ENCODE measurements at regions not wholly inside any gene's neighbourhood (a gene's known extent, or its start where the extent isn't known, plus 50 kb on each side); places are given as distances from the start of the nearest gene placed in this dataset.

GRCh38 chrX:74242484-74243138 is 61.4 kb upstream of the ZCCHC13 start:
- no peaks in the 10 kb centered on the region for H3K9me3 ChIP-seq (ENCODE audit: control insufficient read depth in 1 of 2, insufficient read depth in 1 of 2, low read depth in 1 of 2, low read length in 2 of 2)
- no TSS peak for BruUV-seq (replicated peaks)
- RAD21 ChIA-PET (ENCODE audit: low non-redundant PET in 1 of 2, low total read pairs in 2 of 2, uncharacterized antibody in 2 of 2, unreplicated experiment in 2 of 2) = interaction anchor here in 1 of 2 experiments (0.8 kb wide), 1 partner anchor 16 kb away, joined by 3 read pairs; no protein-coding TSS in a partner anchor
- DNase-seq (ENCODE audit: low read depth, low spot score) = no peak
- no peaks in the 10 kb centered on the region for H3K9me2 ChIP-seq (ENCODE audit: insufficient read depth)
- H4K20me1 ChIP-seq (ENCODE audit: insufficient read depth) = no peaks in the 10 kb centered on the region
- TF ChIP-seq EZH2 (IDR thresholded peaks at IDR 0.05) (no peak), SP1 (IDR thresholded peaks at IDR 0.05; ENCODE audit: low read depth) (0 out of 2 replicates have a peak, but pooled peaks have one; percentile 26)
- POLR2A ChIA-PET = no interaction called here
- H3K79me2 ChIP-seq (ENCODE audit: insufficient read depth, low read length) = 0 out of 2 replicates have a peak, but pooled peaks cover 4% of the 10 kb centered on the region
- H3K36me3 ChIP-seq (ENCODE audit: control insufficient read depth in 1 of 2, insufficient read depth in 2 of 2, low read length in 2 of 2) = peaks cover 0 to 5% of the 10 kb centered on the region in 2 experiments; a peak in 1 of 4 replicates
- peak overlapping the region; percentile 18; the same call in 1 of the 2 replicates for H3K9ac ChIP-seq (ENCODE audit: low read length)
- intact Hi-C loops (cut with micrococcal nuclease) = loop anchor here (10.0 kb wide), 1 partner anchor 102 kb away; no protein-coding TSS in a partner anchor
- H3K4me2 ChIP-seq (ENCODE audit: low read length) = peak overlapping the region; percentile 50
- peaks cover 21 to 39% of the 10 kb centered on the region in 2 experiments for H3K4me1 ChIP-seq (ENCODE audit: control insufficient read depth in 1 of 2, insufficient read depth in 2 of 2, low read length in 2 of 2)
- ATAC-seq = peak; percentile 83
- H3K27me3 ChIP-seq (ENCODE audit: insufficient read depth, low read length) = no peaks in the 10 kb centered on the region
- CTCF ChIA-PET = no interaction called here
- H3K4me3 ChIP-seq (replicated peaks in 1 of 2; ENCODE audit: low read depth in 1 of 2, low read length in 2 of 2) = no peak overlapping the region; a peak in 1 of 4 replicates
- peak overlapping the region; percentile 64 for H3K27ac ChIP-seq (ENCODE audit: low read depth, low read length)
- no peak overlapping the region for H2AFZ ChIP-seq (ENCODE audit: low read depth, low read length, poor library complexity, severe bottlenecking)

- H3K27ac ChIP-seq (ENCODE audit: low read depth, low read length) = peak overlapping the region; percentile 64
- intact Hi-C loops (cut with micrococcal nuclease) = loop anchor here (10.0 kb wide), 1 partner anchor 103 kb away; no protein-coding TSS in a partner anchor
- H3K9me2 ChIP-seq (ENCODE audit: insufficient read depth) = no peaks in the 10 kb centered on the region
- H3K36me3 ChIP-seq (ENCODE audit: control insufficient read depth in 1 of 2, insufficient read depth in 2 of 2, low read length in 2 of 2) = peaks cover 0 to 5% of the 10 kb centered on the region in 2 experiments; a peak in 1 of 4 replicates
- BruUV-seq (replicated peaks) = no TSS peak
- ATAC-seq (peak; percentile 75), DNase-seq (ENCODE audit: low read depth, low spot score) (no peak)
- ChIA-PET CTCF (no interaction called here), RAD21 (ENCODE audit: low non-redundant PET in 1 of 2, low total read pairs in 2 of 2, uncharacterized antibody in 2 of 2, unreplicated experiment in 2 of 2) (no interaction called here), POLR2A (no interaction called here)
- no peak for TF ChIP-seq ZNF274 (IDR thresholded peaks at IDR 0.05; ENCODE audit: low read depth, low read length)
- TF ChIP-seq, protein P1, sequence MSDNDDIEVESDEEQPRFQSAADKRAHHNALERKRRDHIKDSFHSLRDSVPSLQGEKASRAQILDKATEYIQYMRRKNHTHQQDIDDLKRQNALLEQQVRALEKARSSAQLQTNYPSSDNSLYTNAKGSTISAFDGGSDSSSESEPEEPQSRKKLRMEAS (IDR thresholded peaks at IDR 0.05) = no peak
- peak; percentile 37; the same call in 1 of the 2 replicates for TF ChIP-seq CEBPB (IDR thresholded peaks at IDR 0.05; ENCODE audit: low read depth)
- TF ChIP-seq FOSL1 (IDR thresholded peaks at IDR 0.05; ENCODE audit: low read depth) = 0 out of 2 replicates have a peak, but pooled peaks have one; percentile 13
- TF ChIP-seq SP1 (IDR thresholded peaks at IDR 0.05; ENCODE audit: low read depth) = peak; percentile 44; the same call in 1 of the 2 replicates
- TF ChIP-seq POLR2A (IDR thresholded peaks at IDR 0.05; ENCODE audit: borderline replicate concordance, extremely low read depth, insufficient read depth, insufficient read length) = no peak
- TF ChIP-seq SIN3A (IDR thresholded peaks at IDR 0.05; ENCODE audit: low read depth) = peak; percentile 40; the same call in 1 of the 2 replicates
- TF ChIP-seq JUND (IDR thresholded peaks at IDR 0.05) = peak; percentile 23; the same call in 1 of the 2 replicates
- no peak for TF ChIP-seq TCF7L2 (IDR thresholded peaks at IDR 0.05; ENCODE audit: borderline replicate concordance, extremely low read depth, insufficient read depth, insufficient read length)
- no peak for TF ChIP-seq ZBTB33 (IDR thresholded peaks at IDR 0.05; ENCODE audit: extremely low read depth, insufficient replicate concordance, low read length)
- no peaks in the 10 kb centered on the region for H3K27me3 ChIP-seq (ENCODE audit: insufficient read depth, low read length)
- H3K4me2 ChIP-seq (ENCODE audit: low read length) = peak overlapping the region; percentile 50
- H3K9me3 ChIP-seq (ENCODE audit: control insufficient read depth in 1 of 2, insufficient read depth in 1 of 2, low read depth in 1 of 2, low read length in 2 of 2) = no peaks in the 10 kb centered on the region
- H3K9ac ChIP-seq (ENCODE audit: low read length) = no peak overlapping the region
- H3K4me1 ChIP-seq (ENCODE audit: control insufficient read depth in 1 of 2, insufficient read depth in 2 of 2, low read length in 2 of 2) = peaks cover 21 to 37% of the 10 kb centered on the region in 2 experiments
- no peaks in the 10 kb centered on the region for H4K20me1 ChIP-seq (ENCODE audit: insufficient read depth)
- H3K79me2 ChIP-seq (ENCODE audit: insufficient read depth, low read length) = no peaks in the 10 kb centered on the region
- H3K4me3 ChIP-seq (replicated peaks in 1 of 2; ENCODE audit: low read depth in 1 of 2, low read length in 2 of 2) = no peak overlapping the region
- H2AFZ ChIP-seq (ENCODE audit: low read depth, low read length, poor library complexity, severe bottlenecking) = no peak overlapping the region
Observed at GRCh38 chrX:74242050-74242449, 61.9 kb upstream of the ZCCHC13 start.
